ENCODE measurements at regions not wholly inside any gene's neighbourhood (a gene's known extent, or its start where the extent isn't known, plus 50 kb on each side); places are given as distances from the start of the nearest gene placed in this dataset.
"Not testable (repeated sequence)": the region's sequence is repeated elsewhere in the genome, so short reads cannot be mapped to it uniquely, and the experiment has no call there.

- H3K4me3 ChIP-seq (ENCODE audit: extremely low read depth in 1 of 4, insufficient read depth in 2 of 4, low read depth in 3 of 4, low read length in 4 of 4); H3K4me1 ChIP-seq (replicated peaks in 1 of 4; ENCODE audit: control insufficient read depth in 3 of 4, insufficient read depth in 4 of 4, low read length in 3 of 4); H3K27ac ChIP-seq (ENCODE audit: low read depth, low read length); H4K91ac ChIP-seq (replicated peaks; ENCODE audit: insufficient read length, low read length); H2AFZ ChIP-seq (ENCODE audit: low read length); H3K9ac ChIP-seq (replicated peaks in 1 of 4; ENCODE audit: extremely low read depth in 1 of 4, low read depth in 3 of 4, low read length in 3 of 4); H3K56ac ChIP-seq (replicated peaks; ENCODE audit: insufficient read length, low read depth, low read length); H3K27me3 ChIP-seq (replicated peaks in 1 of 4; ENCODE audit: control insufficient read depth in 3 of 4, extremely low read depth in 1 of 4, insufficient read depth in 3 of 4, low read length in 3 of 4); POLR2A ChIA-PET (ENCODE audit: partially characterized antibody); H3K23ac ChIP-seq (ENCODE audit: insufficient read length); H2BK5ac ChIP-seq (ENCODE audit: low read depth, low read length); H3K4ac ChIP-seq (replicated peaks; ENCODE audit: insufficient read length, low read depth, low read length); DNase-seq (ENCODE audit: low read depth in 1 of 2, low spot score in 2 of 2); H2BK120ac ChIP-seq (replicated peaks; ENCODE audit: low read depth, low read length); H4K5ac ChIP-seq (ENCODE audit: insufficient read length, low read depth, low read length); H3K23me2 ChIP-seq (ENCODE audit: low read depth, low read length); H4K8ac ChIP-seq (ENCODE audit: extremely low read depth, insufficient read depth, low read length); H2BK15ac ChIP-seq (ENCODE audit: low read length); FAIRE-seq; H2BK12ac ChIP-seq (ENCODE audit: low read depth, low read length); H3K79me1 ChIP-seq (ENCODE audit: low read depth, low read length); H2AK5ac ChIP-seq (ENCODE audit: low read depth, low read length); H2BK20ac ChIP-seq (ENCODE audit: low read length); H3K79me2 ChIP-seq (ENCODE audit: control insufficient read depth in 1 of 2, insufficient read depth in 2 of 2, low read length in 2 of 2); H3K36me3 ChIP-seq (ENCODE audit: control insufficient read depth in 2 of 4, insufficient read depth in 4 of 4, low read length in 3 of 4); CTCF ChIA-PET (ENCODE audit: partially characterized antibody); H3K14ac ChIP-seq (ENCODE audit: insufficient read length); H3K4me2 ChIP-seq (ENCODE audit: insufficient read depth in 1 of 2, low read depth in 2 of 2, low read length in 2 of 2); H3K18ac ChIP-seq (ENCODE audit: extremely low read depth, low read length); H4K20me1 ChIP-seq (replicated peaks in 1 of 2; ENCODE audit: control insufficient read depth in 1 of 2, insufficient read depth in 2 of 2, low read length in 2 of 2): not testable (repeated sequence)
- no CpG with 5 or more reads among the region's 3 CpGs for WGBS, 2 experiments (ENCODE audit: extremely low coverage in 1 of 2, insufficient coverage in 1 of 2, insufficient read length in 1 of 2, insufficient replicate concordance in 2 of 2, low coverage in 1 of 2, low lambda C conversion rate in 2 of 2, missing lambda C conversion rate in 1 of 2)
- peaks cover 0 to 17% of the 10 kb centered on the region in 2 experiments; a peak in 2 of 4 replicates for H3K9me3 ChIP-seq (ENCODE audit: insufficient read depth in 2 of 2, low read depth in 1 of 2, low read length in 1 of 2)
Observed at GRCh38 chr15:20142906-20143305, 398.7 kb downstream of the GOLGA6L6 start.

DNA sequence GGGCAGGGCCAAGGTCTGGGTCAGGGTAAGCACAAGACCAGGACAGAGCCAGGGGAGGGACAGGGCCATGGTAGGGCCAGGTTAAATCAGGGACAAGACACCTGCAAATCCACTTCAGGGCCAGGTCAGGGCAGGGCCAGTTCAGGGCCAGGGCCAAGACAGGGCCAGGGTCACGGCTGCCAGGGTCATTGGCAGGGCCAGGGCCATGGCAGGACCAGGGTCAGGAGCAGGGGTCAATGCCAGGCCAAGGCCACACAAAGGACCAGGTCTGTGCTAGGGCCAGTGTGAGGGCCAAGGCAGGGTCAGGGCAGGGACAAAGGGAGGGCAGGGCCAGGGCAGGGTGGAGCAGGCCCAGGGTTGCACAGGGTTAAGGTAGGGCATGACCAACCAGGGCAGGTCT, 399.2 kb downstream of the GOLGA6L6 start:
- H3K9ac ChIP-seq (replicated peaks in 1 of 4; ENCODE audit: extremely low read depth in 1 of 4, low read depth in 3 of 4, low read length in 3 of 4); H2BK20ac ChIP-seq (ENCODE audit: low read length); H3K14ac ChIP-seq (ENCODE audit: insufficient read length); H3K23me2 ChIP-seq (ENCODE audit: low read depth, low read length); H3K18ac ChIP-seq (ENCODE audit: extremely low read depth, low read length); H3K4me1 ChIP-seq (replicated peaks in 1 of 4; ENCODE audit: control insufficient read depth in 3 of 4, insufficient read depth in 4 of 4, low read length in 3 of 4); H3K56ac ChIP-seq (replicated peaks; ENCODE audit: insufficient read length, low read depth, low read length); H3K4ac ChIP-seq (replicated peaks; ENCODE audit: insufficient read length, low read depth, low read length); H2BK5ac ChIP-seq (ENCODE audit: low read depth, low read length); H3K36me3 ChIP-seq (ENCODE audit: control insufficient read depth in 2 of 4, insufficient read depth in 4 of 4, low read length in 3 of 4); H2AFZ ChIP-seq (ENCODE audit: low read length); H3K4me2 ChIP-seq (ENCODE audit: insufficient read depth in 1 of 2, low read depth in 2 of 2, low read length in 2 of 2); H4K8ac ChIP-seq (ENCODE audit: extremely low read depth, insufficient read depth, low read length); H4K20me1 ChIP-seq (replicated peaks in 1 of 2; ENCODE audit: control insufficient read depth in 1 of 2, insufficient read depth in 2 of 2, low read length in 2 of 2); H3K79me2 ChIP-seq (ENCODE audit: control insufficient read depth in 1 of 2, insufficient read depth in 2 of 2, low read length in 2 of 2); H2BK15ac ChIP-seq (ENCODE audit: low read length); POLR2A ChIA-PET (ENCODE audit: partially characterized antibody); H3K23ac ChIP-seq (ENCODE audit: insufficient read length); FAIRE-seq; H3K4me3 ChIP-seq (ENCODE audit: extremely low read depth in 1 of 4, insufficient read depth in 2 of 4, low read depth in 3 of 4, low read length in 4 of 4); H4K91ac ChIP-seq (replicated peaks; ENCODE audit: insufficient read length, low read length); H3K27ac ChIP-seq (ENCODE audit: low read depth, low read length); H3K79me1 ChIP-seq (ENCODE audit: low read depth, low read length); CTCF ChIA-PET (ENCODE audit: partially characterized antibody); H4K5ac ChIP-seq (ENCODE audit: insufficient read length, low read depth, low read length); DNase-seq (ENCODE audit: low read depth in 1 of 2, low spot score in 2 of 2); H2AK5ac ChIP-seq (ENCODE audit: low read depth, low read length); H3K27me3 ChIP-seq (replicated peaks in 1 of 4; ENCODE audit: control insufficient read depth in 3 of 4, extremely low read depth in 1 of 4, insufficient read depth in 3 of 4, low read length in 3 of 4); H2BK12ac ChIP-seq (ENCODE audit: low read depth, low read length); H2BK120ac ChIP-seq (replicated peaks; ENCODE audit: low read depth, low read length): not testable (repeated sequence)
- peaks cover 0 to 17% of the 10 kb centered on the region in 2 experiments; a peak in 2 of 4 replicates for H3K9me3 ChIP-seq (ENCODE audit: insufficient read depth in 2 of 2, low read depth in 1 of 2, low read length in 1 of 2)
- WGBS, 2 experiments (ENCODE audit: extremely low coverage in 1 of 2, insufficient coverage in 1 of 2, insufficient read length in 1 of 2, insufficient replicate concordance in 2 of 2, low coverage in 1 of 2, low lambda C conversion rate in 2 of 2, missing lambda C conversion rate in 1 of 2): 100% methylated on average over 1 of the region's 1 CpG; no CpG with 5 or more reads in 1 of the 2 experiments
